Astrocyte (in vitro differentiated cells and primary cell): ENCODE measurements at regions not wholly inside any gene's neighbourhood (a gene's known extent, or its start where the extent isn't known, plus 50 kb on each side); places are given as distances from the start of the nearest gene placed in this dataset.

ENCODE experiments used
- DNase-seq: peaks from one replicate; pipeline ENCODE4 v3.0.0-alpha.2; 2010; ENCODE audit warnings: low read depth
- FAIRE-seq: peaks from 2 replicates; lab custom pipeline; 2011; peaks lifted over from hg19 to GRCh38; lab: Jason Lieb, UNC
- H2AFZ ChIP-seq: 2 replicates; pipeline ENCODE4 v1.6.0; 2012; ENCODE audit warnings: low read depth, low read length, inconsistent platforms
- H3K27ac ChIP-seq: 2 replicates; pipeline ENCODE4 v1.5.1; 2011; ENCODE audit warnings: low read depth, low read length, inconsistent platforms
- H3K27me3 ChIP-seq: 2 replicates; pipeline ENCODE4 v1.6.0; 2011; ENCODE audit warnings: low read length, inconsistent platforms; ENCODE audit not compliant: insufficient read depth
- H3K36me3 ChIP-seq: 2 replicates; pipeline ENCODE4 v1.5.1; 2011; ENCODE audit warnings: low read length, inconsistent platforms; ENCODE audit not compliant: insufficient read depth
- H3K4me1 ChIP-seq: 2 replicates; pipeline ENCODE4 v1.5.1; 2011; ENCODE audit warnings: low read length, inconsistent platforms; ENCODE audit not compliant: insufficient read depth
- H3K4me2 ChIP-seq: 2 replicates; pipeline ENCODE4 v1.6.0; 2012; ENCODE audit warnings: low read length, inconsistent platforms
- H3K4me3 ChIP-seq: 2 replicates; pipeline ENCODE4 v1.5.1; 2011; ENCODE audit warnings: low read depth, mild to moderate bottlenecking, low read length, inconsistent platforms; ENCODE audit not compliant: insufficient read depth
- H3K79me2 ChIP-seq: 2 replicates; pipeline ENCODE4 v1.6.0; 2012; ENCODE audit warnings: mild to moderate bottlenecking, low read length, inconsistent platforms; ENCODE audit not compliant: insufficient read depth
- H3K9ac ChIP-seq: 2 replicates; pipeline ENCODE4 v1.6.0; 2012; ENCODE audit warnings: mild to moderate bottlenecking, low read length, inconsistent platforms
- H3K9me3 ChIP-seq: 2 replicates; pipeline ENCODE4 v1.5.1; 2012; ENCODE audit warnings: low read depth, mild to moderate bottlenecking, low read length, inconsistent platforms; ENCODE audit not compliant: insufficient read depth
- H4K20me1 ChIP-seq: 2 replicates; pipeline ENCODE4 v1.6.0; 2012; ENCODE audit warnings: low read length, inconsistent platforms; ENCODE audit not compliant: insufficient read depth
- H3K27ac Mint-ChIP-seq: one replicate; pipeline ENCODE4 v1.8.0; 2021; ENCODE audit warnings: mild to moderate bottlenecking, mixed read lengths; ENCODE audit not compliant: unreplicated experiment
- H3K27me3 Mint-ChIP-seq: one replicate; pipeline ENCODE4 v1.8.0; 2021; ENCODE audit warnings: low read depth, mixed read lengths; ENCODE audit not compliant: unreplicated experiment
- H3K36me3 Mint-ChIP-seq: one replicate; pipeline ENCODE4 v1.8.0; 2021; ENCODE audit warnings: low read depth, mixed read lengths; ENCODE audit not compliant: unreplicated experiment
- H3K4me1 Mint-ChIP-seq: one replicate; pipeline ENCODE4 v1.8.0; 2021; ENCODE audit warnings: low read depth, mixed read lengths; ENCODE audit not compliant: unreplicated experiment
- H3K4me3 Mint-ChIP-seq: one replicate; pipeline ENCODE4 v1.8.0; 2021; ENCODE audit warnings: mild to moderate bottlenecking, moderate library complexity, mixed read lengths; ENCODE audit not compliant: unreplicated experiment
- H3K9me3 Mint-ChIP-seq: one replicate; pipeline ENCODE4 v1.8.0; 2021; ENCODE audit warnings: mild to moderate bottlenecking, mixed read lengths; ENCODE audit not compliant: unreplicated experiment
- CTCF ChIP-seq: IDR thresholded peaks from 2 replicates; pipeline ENCODE4 v1.5.1; 2011; ENCODE audit warnings: low read depth, mild to moderate bottlenecking, inconsistent platforms, low read length, moderate library complexity; ENCODE audit not compliant: insufficient read depth
- EZH2 ChIP-seq: IDR thresholded peaks from 2 replicates; pipeline ENCODE4 v1.6.1; 2012; ENCODE audit warnings: mild to moderate bottlenecking, low read length, inconsistent platforms; ENCODE audit not compliant: insufficient read depth

DNA sequence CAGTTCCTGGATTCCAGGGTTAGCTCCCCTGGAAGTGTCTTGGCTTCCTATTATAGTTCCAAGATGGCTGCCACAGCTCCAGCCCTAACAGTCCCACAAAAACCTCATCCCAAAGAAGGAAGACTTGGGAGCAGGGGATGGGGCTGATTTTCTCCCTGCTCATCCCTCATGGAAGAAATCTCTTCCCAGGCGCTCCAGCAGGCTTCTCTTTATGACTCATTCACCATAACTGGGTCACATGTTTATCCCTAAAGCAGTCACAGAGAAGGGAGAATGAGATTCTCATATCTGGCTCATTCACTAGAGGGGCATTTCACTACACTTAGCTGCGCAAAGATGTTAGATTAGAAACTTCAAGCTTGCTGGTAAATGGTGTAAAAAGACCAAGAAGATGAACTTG is 206.5 kb upstream of the IRX3 start:
- peaks cover 6% of the 10 kb centered on the region for H3K4me1 ChIP-seq
- H2AFZ ChIP-seq: no peak overlapping the region
- no peak for TF ChIP-seq EZH2
- TF ChIP-seq CTCF: no peak
- no peak overlapping the region for H3K27ac ChIP-seq
- Mint-ChIP-seq H3K4me3 (no peak overlapping the region), H3K36me3 (no peaks in the 10 kb centered on the region), H3K27ac (no peak overlapping the region), H3K4me1 (no peaks in the 10 kb centered on the region), H3K27me3 (peaks cover 19% of the 10 kb centered on the region), H3K9me3 (peaks cover 3% of the 10 kb centered on the region)
- no peaks in the 10 kb centered on the region for H3K79me2 ChIP-seq
- no peaks in the 10 kb centered on the region for H4K20me1 ChIP-seq
- DNase-seq (peak; percentile 43), FAIRE-seq (no peak)
- peak overlapping the region; percentile 9 for H3K4me2 ChIP-seq
- no peaks in the 10 kb centered on the region for H3K36me3 ChIP-seq
- no peaks in the 10 kb centered on the region for H3K9me3 ChIP-seq
- no peak overlapping the region for H3K9ac ChIP-seq
- no peaks in the 10 kb centered on the region for H3K27me3 ChIP-seq
- no peak overlapping the region for H3K4me3 ChIP-seq

- no peak for TF ChIP-seq CTCF
- TF ChIP-seq EZH2: no peak
- H4K20me1 ChIP-seq: no peaks in the 10 kb centered on the region
- Mint-ChIP-seq H3K27me3 (peaks cover 18% of the 10 kb centered on the region), H3K4me1 (no peaks in the 10 kb centered on the region), H3K4me3 (no peak overlapping the region), H3K9me3 (no peaks in the 10 kb centered on the region), H3K27ac (no peak overlapping the region), H3K36me3 (no peaks in the 10 kb centered on the region)
- H3K9ac ChIP-seq: no peak overlapping the region
- no peak overlapping the region for H2AFZ ChIP-seq
- H3K36me3 ChIP-seq: no peaks in the 10 kb centered on the region
- FAIRE-seq (no peak), DNase-seq (no peak)
- H3K4me2 ChIP-seq: no peak overlapping the region
- no peak overlapping the region for H3K27ac ChIP-seq
- no peak overlapping the region for H3K4me3 ChIP-seq
- H3K27me3 ChIP-seq: no peaks in the 10 kb centered on the region
- no peaks in the 10 kb centered on the region for H3K9me3 ChIP-seq
- H3K79me2 ChIP-seq: no peaks in the 10 kb centered on the region
- peaks cover 6% of the 10 kb centered on the region for H3K4me1 ChIP-seq
These were observed 203.5 kb upstream of the IRX3 start for GRCh38 chr16:54490112-54490488.

GRCh38 chr16:54489225-54490111 is 202.9 kb upstream of the IRX3 start:
- Mint-ChIP-seq H3K27ac (no peak overlapping the region), H3K4me3 (no peak overlapping the region), H3K27me3 (peaks cover 23% of the 10 kb centered on the region), H3K9me3 (no peaks in the 10 kb centered on the region), H3K4me1 (no peaks in the 10 kb centered on the region), H3K36me3 (no peaks in the 10 kb centered on the region)
- no peaks in the 10 kb centered on the region for H3K9me3 ChIP-seq
- H3K4me1 ChIP-seq: peaks cover 6% of the 10 kb centered on the region
- no peaks in the 10 kb centered on the region for H4K20me1 ChIP-seq
- no peak overlapping the region for H3K4me2 ChIP-seq
- H3K79me2 ChIP-seq: no peaks in the 10 kb centered on the region
- no peak overlapping the region for H3K4me3 ChIP-seq
- no peaks in the 10 kb centered on the region for H3K27me3 ChIP-seq
- no peak overlapping the region for H3K27ac ChIP-seq
- DNase-seq (no peak), FAIRE-seq (no peak)
- no peak for TF ChIP-seq EZH2
- no peak for TF ChIP-seq CTCF
- H3K9ac ChIP-seq: no peak overlapping the region
- no peaks in the 10 kb centered on the region for H3K36me3 ChIP-seq
- no peak overlapping the region for H2AFZ ChIP-seq
